Upper lobe of left lung (tissue), 6 donors: ENCODE measurements at regions not wholly inside any gene's neighbourhood (a gene's known extent, or its start where the extent isn't known, plus 50 kb on each side); places are given as distances from the start of the nearest gene placed in this dataset.

ENCODE experiments used
- ATAC-seq, 2 donors: fragments of 200-7000 bp; cut with Tn5 transposase; one replicate each; pipeline ENCODE4 v1.9.1; 2022; ENCODE audit warnings: mild to moderate bottlenecking in 2 of 2, moderate library complexity in 2 of 2; ENCODE audit not compliant: low FRiP score in 2 of 2
- DNase-seq, 2 donors: peaks; one replicate each; pipeline ENCODE4 v3.0.0-alpha.2; 2019 to 2020
- H3K27ac ChIP-seq, 4 donors: fragments of 200-600 bp; sonication (generic); one replicate each; pipeline ENCODE4 v1.5.1; 2016 to 2019
- H3K27me3 ChIP-seq, 4 donors: fragments of 200-600 bp; sonication (generic); one replicate each; pipeline ENCODE4 v1.5.1; 2017 to 2019
- H3K36me3 ChIP-seq, 4 donors: fragments of 200-600 bp; sonication (generic); one replicate each; pipeline ENCODE4 v1.5.1; 2016 to 2019
- H3K4me1 ChIP-seq, 4 donors: fragments of 200-600 bp; sonication (generic); one replicate each; pipeline ENCODE4 v1.5.1; 2018 to 2019
- H3K4me3 ChIP-seq, 4 donors: fragments of 200-600 bp; sonication (generic); one replicate each; pipeline ENCODE4 v1.5.1; 2017 to 2019; ENCODE audit warnings: mild to moderate bottlenecking in 2 of 4, moderate library complexity in 1 of 4
- H3K9me3 ChIP-seq, 4 donors: fragments of 200-600 bp; sonication (generic); one replicate each; pipeline ENCODE4 v1.5.1; 2018 to 2019
- CTCF ChIP-seq, 6 experiments: fragments of 450-650 bp in 4 of 6; fragments of 200-600 bp in 2 of 6; sonication (generic) in 2 of 6; IDR thresholded peaks; one replicate each; pipeline ENCODE4 v1.5.1; 2016 to 2019; ENCODE audit warnings: antibody characterized with exemption in 6 of 6
- EP300 ChIP-seq, 4 donors: sonication (generic); formaldehyde crosslinking; IDR thresholded peaks; one replicate each; pipeline ENCODE4 v1.5.1; 2017; ENCODE audit warnings: antibody characterized with exemption in 4 of 4, control low read depth in 2 of 4
- POLR2A ChIP-seq, 4 donors: fragments of 450-650 bp; IDR thresholded peaks; one replicate each; pipeline ENCODE4 v1.5.1; 2016 to 2017; ENCODE audit warnings: antibody characterized with exemption in 4 of 4, mild to moderate bottlenecking in 2 of 4
- POLR2AphosphoS5 ChIP-seq, 2 donors: sonication (generic); formaldehyde crosslinking; IDR thresholded peaks; one replicate each; pipeline ENCODE4 v1.5.1; 2017; ENCODE audit warnings: antibody characterized with exemption in 2 of 2
- WGBS, 2 donors: methylation state at CpG; one replicate each; pipeline ENCODE4 v1.1.5; 2017 to 2018; 5-methylcytosine and 5-hydroxymethylcytosine counted together
- donor health status: DM: no; HTN: no; CAD: no; lungs with moderate emphysema.
- donor health status: DM: no; HTN: yes; CAD: no; lungs with severe emphysema.

GRCh38 chr14:54226103-54226502 is 170.7 kb upstream of the CDKN3 start:
- Histone ChIP-seq H3K36me3 (no peaks in the 10 kb centered on the region), H3K27ac (no peak overlapping the region), H3K4me3 (no peak overlapping the region), H3K9me3 (no peaks in the 10 kb centered on the region), H3K4me1 (peaks cover 0 to 4% (median 0%) of the 10 kb centered on the region in 4 donors), H3K27me3 (no peaks in the 10 kb centered on the region)
- DNase-seq (no peak), ATAC-seq (no peak)
- TF ChIP-seq EP300 (IDR thresholded peaks at IDR 0.05) = no peak
- no peak for TF ChIP-seq CTCF (IDR thresholded peaks at IDR 0.05)
- TF ChIP-seq POLR2A (IDR thresholded peaks at IDR 0.05) = no peak
- 78 to 82% methylated on average over 2 of the region's 2 CpGs for WGBS, 2 donors

GRCh38 chr14:54226558-54226957 is 170.2 kb upstream of the CDKN3 start:
- no peak for DNase-seq
- H3K27me3 ChIP-seq = no peaks in the 10 kb centered on the region
- TF ChIP-seq EP300 (IDR thresholded peaks at IDR 0.05) (no peak), POLR2A (IDR thresholded peaks at IDR 0.05) (no peak), CTCF (IDR thresholded peaks at IDR 0.05) (no peak), POLR2AphosphoS5 (IDR thresholded peaks at IDR 0.05) (no peak)
- WGBS, 2 donors = 95% methylated on average over 2 of the region's 2 CpGs
- H3K36me3 ChIP-seq = no peaks in the 10 kb centered on the region
- peaks cover 0 to 4% (median 0%) of the 10 kb centered on the region in 4 donors for H3K4me1 ChIP-seq
- no peaks in the 10 kb centered on the region for H3K9me3 ChIP-seq
- no peak overlapping the region for H3K27ac ChIP-seq
- no peak overlapping the region for H3K4me3 ChIP-seq
- no peak for ATAC-seq

GRCh38 chr14:54229136-54229535 is 167.7 kb upstream of the CDKN3 start:
- ATAC-seq = no peak
- TF ChIP-seq EP300 (IDR thresholded peaks at IDR 0.05) = no peak
- TF ChIP-seq CTCF (IDR thresholded peaks at IDR 0.05) = no peak
- no peak for TF ChIP-seq POLR2A (IDR thresholded peaks at IDR 0.05)
- no peaks in the 10 kb centered on the region for H3K36me3 ChIP-seq
- no peaks in the 10 kb centered on the region for H3K27me3 ChIP-seq
- H3K4me1 ChIP-seq = peaks cover 0 to 4% (median 0%) of the 10 kb centered on the region in 4 donors
- no peaks in the 10 kb centered on the region for H3K9me3 ChIP-seq
- no peak overlapping the region for H3K4me3 ChIP-seq
- 74 to 85% methylated on average over 1 of the region's 1 CpG for WGBS, 2 donors
- DNase-seq = no peak
- H3K27ac ChIP-seq = no peak overlapping the region

- Histone ChIP-seq H3K36me3 (no peaks in the 10 kb centered on the region), H3K27me3 (no peaks in the 10 kb centered on the region), H3K9me3 (no peaks in the 10 kb centered on the region), H3K4me3 (no peak overlapping the region), H3K27ac (no peak overlapping the region), H3K4me1 (no peaks in the 10 kb centered on the region)
- ATAC-seq (no peak), DNase-seq (no peak)
- TF ChIP-seq CTCF (IDR thresholded peaks at IDR 0.05) = no peak
- 92 to 100% methylated on average over 1 of the region's 1 CpG for WGBS, 2 donors
Observed at GRCh38 chr14:54230645-54231044, 166.2 kb upstream of the CDKN3 start.

- TF ChIP-seq POLR2A (IDR thresholded peaks at IDR 0.05) (no peak), CTCF (IDR thresholded peaks at IDR 0.05) (no peak), EP300 (IDR thresholded peaks at IDR 0.05) (no peak), POLR2AphosphoS5 (IDR thresholded peaks at IDR 0.05) (no peak)
- H3K9me3 ChIP-seq = no peaks in the 10 kb centered on the region
- DNase-seq (no peak), ATAC-seq (no peak)
- H3K27me3 ChIP-seq = no peaks in the 10 kb centered on the region
- no peaks in the 10 kb centered on the region for H3K36me3 ChIP-seq
- H3K4me1 ChIP-seq = no peaks in the 10 kb centered on the region
- H3K27ac ChIP-seq = no peak overlapping the region
- no peak overlapping the region for H3K4me3 ChIP-seq
Observed at GRCh38 chr14:54232735-54233134, 164.1 kb upstream of the CDKN3 start.
